Right lobe of liver (tissue), 6 donors: ENCODE measurements at regions not wholly inside any gene's neighbourhood (a gene's known extent, or its start where the extent isn't known, plus 50 kb on each side); places are given as distances from the start of the nearest gene placed in this dataset.
"Not testable (repeated sequence)": the region's sequence is repeated elsewhere in the genome, so short reads cannot be mapped to it uniquely, and the experiment has no call there.

Experiments
- ATAC-seq, 4 donors: fragments of 200-7000 bp; cut with Tn5 transposase; one replicate each; pipeline ENCODE4 v1.9.1; 2020; ENCODE audit warnings: mild to moderate bottlenecking in 4 of 4, moderate library complexity in 4 of 4
- DNase-seq, 3 donors: peaks; one replicate each; pipeline ENCODE4 v3.0.0-alpha.2; 2020
- H3K27ac ChIP-seq, 3 donors: fragments of 200-600 bp; one replicate each; pipeline ENCODE4 v1.8.0; 2022
- H3K27me3 ChIP-seq, 2 donors: fragments of 200-600 bp; one replicate each; pipeline ENCODE4 v1.8.0; 2022
- H3K36me3 ChIP-seq, 4 donors: fragments of 200-600 bp; sonication (generic) in 1 of 4; one replicate each; pipeline versions ENCODE4 v1.5.1 to v1.8.0; 2017 to 2022; ENCODE audit warnings: control low read depth in 1 of 4
- H3K4me1 ChIP-seq, 4 donors: fragments of 200-600 bp; sonication (generic) in 1 of 4; one replicate each; pipeline versions ENCODE4 v1.5.1 to v1.8.0; 2017 to 2022; ENCODE audit warnings: control low read depth in 1 of 4
- H3K4me3 ChIP-seq, 3 donors: fragments of 200-600 bp; one replicate each; pipeline ENCODE4 v1.8.0; 2022
- H3K9me3 ChIP-seq, 4 donors: fragments of 200-600 bp; sonication (generic) in 1 of 4; one replicate each; pipeline versions ENCODE4 v1.5.1 to v1.8.0; 2017 to 2022; ENCODE audit warnings: control low read depth in 1 of 4
- CTCF ChIP-seq, 4 donors: fragments of 200-600 bp in 3 of 4; fragments of 450-650 bp in 1 of 4; IDR thresholded peaks; one replicate each; pipeline versions ENCODE4 v1.5.1 to v1.8.0; 2016 to 2022; ENCODE audit warnings: antibody characterized with exemption in 4 of 4, mild to moderate bottlenecking in 2 of 4
- POLR2A ChIP-seq: fragments of 450-650 bp; IDR thresholded peaks from one replicate; pipeline ENCODE4 v1.6.1; 2017; ENCODE audit warnings: antibody characterized with exemption, mild to moderate bottlenecking
- WGBS: methylation state at CpG from one replicate; pipeline ENCODE4 v1.1.6; 2018; ENCODE audit warnings: low coverage, low lambda C conversion rate; ENCODE audit not compliant: insufficient coverage; ENCODE audit errors: missing lambda C conversion rate; 5-methylcytosine and 5-hydroxymethylcytosine counted together
- intact Hi-C, 2 donors: fragments of 100-400 bp; cut with DNase I; formaldehyde crosslinking; loops; one replicate each; pipeline versions ENCODE4 v1.11.2 to v1.14.1; 2022
- donor health status: DM: no; HTN: yes; CAD: no.
- donor health status: DM: no; HTN: no; CAD: no.
- donor health status: DM: no; HTN: no; CAD: no.
- donor health status: DM: no; HTN: yes; CAD: no.
- donor health status: DM: no; HTN: yes; CAD: no.

GRCh38 chr20:59483481-59483880 lies 120.9 kb upstream of the PHACTR3 start:
- no peaks in the 10 kb centered on the region for H3K9me3 ChIP-seq
- TF ChIP-seq POLR2A (no peak), CTCF (IDR thresholded peaks at IDR 0.05) (no peak)
- no peak overlapping the region for H3K4me3 ChIP-seq
- intact Hi-C loops = no loop called here
- no peaks in the 10 kb centered on the region for H3K36me3 ChIP-seq
- H3K27ac ChIP-seq = no peak overlapping the region
- no peak for ATAC-seq
- no peak for DNase-seq
- 42% methylated on average over 2 of the region's 5 CpGs for WGBS
- no peaks in the 10 kb centered on the region for H3K27me3 ChIP-seq
- H3K4me1 ChIP-seq = no peaks in the 10 kb centered on the region

- Histone ChIP-seq H3K9me3 (no peaks in the 10 kb centered on the region), H3K36me3 (no peaks in the 10 kb centered on the region), H3K27me3 (no peaks in the 10 kb centered on the region), H3K4me3 (no peak overlapping the region), H3K4me1 (no peaks in the 10 kb centered on the region), H3K27ac (no peak overlapping the region)
- WGBS = 17% methylated on average over 1 of the region's 6 CpGs
- ATAC-seq (no peak), DNase-seq (no peak)
- TF ChIP-seq CTCF (IDR thresholded peaks at IDR 0.05) (no peak), POLR2A (no peak)
- intact Hi-C loops = no loop called here
These were observed 120.1 kb upstream of the PHACTR3 start for GRCh38 chr20:59484228-59484627.

- H3K27ac ChIP-seq = no peak overlapping the region
- no peaks in the 10 kb centered on the region for H3K9me3 ChIP-seq
- intact Hi-C loops = no loop called here
- TF ChIP-seq CTCF (IDR thresholded peaks at IDR 0.05) = no peak
- WGBS = 79% methylated on average over 7 of the region's 8 CpGs
- no peaks in the 10 kb centered on the region for H3K27me3 ChIP-seq
- DNase-seq (no peak), ATAC-seq (no peak)
- H3K36me3 ChIP-seq = no peaks in the 10 kb centered on the region
- no peaks in the 10 kb centered on the region for H3K4me1 ChIP-seq
- no peak overlapping the region for H3K4me3 ChIP-seq
These were observed 118.5 kb upstream of the PHACTR3 start for GRCh38 chr20:59485576-59486454.

GRCh38 chr20:59488459-59488858 lies 115.9 kb upstream of the PHACTR3 start:
- 56% methylated on average over 3 of the region's 6 CpGs for whole genome bisulfite sequencing
- H3K27me3 ChIP-seq, H3K4me3 ChIP-seq, intact Hi-C loops, H3K9me3 ChIP-seq, H3K4me1 ChIP-seq, DNase-seq, H3K27ac ChIP-seq, ATAC-seq, H3K36me3 ChIP-seq: not testable (repeated sequence)

GRCh38 chr20:59490196-59491004 lies 113.9 kb upstream of the PHACTR3 start:
- H3K4me3 ChIP-seq, H3K4me1 ChIP-seq, DNase-seq, H3K9me3 ChIP-seq, H3K27me3 ChIP-seq, intact Hi-C loops, ATAC-seq, H3K27ac ChIP-seq, H3K36me3 ChIP-seq: not testable (repeated sequence)
- 76% methylated on average over 16 of the region's 18 CpGs for WGBS
